ENCODE measurements at regions not wholly inside any gene's neighbourhood (a gene's known extent, or its start where the extent isn't known, plus 50 kb on each side); places are given as distances from the start of the nearest gene placed in this dataset.

- no peak overlapping the region for H3K4me2 ChIP-seq (ENCODE audit: low read length)
- no peaks in the 10 kb centered on the region for H3K36me3 ChIP-seq (ENCODE audit: insufficient read depth, low read length)
- no peaks in the 10 kb centered on the region for H3K27me3 ChIP-seq (ENCODE audit: insufficient read depth, low read depth, low read length)
- no peaks in the 10 kb centered on the region for H3K79me2 ChIP-seq (replicated peaks; ENCODE audit: insufficient read depth, low read length)
- H3K4me3 ChIP-seq (ENCODE audit: low read length): no peak overlapping the region
- no peak overlapping the region for H3K27ac ChIP-seq (ENCODE audit: low read length)
- no peaks in the 10 kb centered on the region for H3K9me2 ChIP-seq (ENCODE audit: insufficient read depth, low read length)
- no peaks in the 10 kb centered on the region for H3F3A ChIP-seq (ENCODE audit: insufficient read depth, low read length, poor library complexity, severe bottlenecking)
- no peak overlapping the region for H2AFZ ChIP-seq (ENCODE audit: low read depth, low read length)
- H3K9me3 ChIP-seq (ENCODE audit: low read length): peaks cover 12% of the 10 kb centered on the region
- no peak for TF ChIP-seq REST (IDR thresholded peaks at IDR 0.05; ENCODE audit: borderline replicate concordance)
- no peak for TF ChIP-seq MXI1 (conservative IDR thresholded peaks at IDR 0.05; ENCODE audit: poor library complexity, severe bottlenecking)
- TF ChIP-seq POLR2AphosphoS5 (IDR thresholded peaks at IDR 0.05): no peak
- no peak for TF ChIP-seq RAD21 (conservative IDR thresholded peaks at IDR 0.05)
- TF ChIP-seq EZH2 (IDR thresholded peaks at IDR 0.05; ENCODE audit: borderline replicate concordance, insufficient read depth, low read length, poor library complexity, severe bottlenecking): no peak
- TF ChIP-seq, protein P1, sequence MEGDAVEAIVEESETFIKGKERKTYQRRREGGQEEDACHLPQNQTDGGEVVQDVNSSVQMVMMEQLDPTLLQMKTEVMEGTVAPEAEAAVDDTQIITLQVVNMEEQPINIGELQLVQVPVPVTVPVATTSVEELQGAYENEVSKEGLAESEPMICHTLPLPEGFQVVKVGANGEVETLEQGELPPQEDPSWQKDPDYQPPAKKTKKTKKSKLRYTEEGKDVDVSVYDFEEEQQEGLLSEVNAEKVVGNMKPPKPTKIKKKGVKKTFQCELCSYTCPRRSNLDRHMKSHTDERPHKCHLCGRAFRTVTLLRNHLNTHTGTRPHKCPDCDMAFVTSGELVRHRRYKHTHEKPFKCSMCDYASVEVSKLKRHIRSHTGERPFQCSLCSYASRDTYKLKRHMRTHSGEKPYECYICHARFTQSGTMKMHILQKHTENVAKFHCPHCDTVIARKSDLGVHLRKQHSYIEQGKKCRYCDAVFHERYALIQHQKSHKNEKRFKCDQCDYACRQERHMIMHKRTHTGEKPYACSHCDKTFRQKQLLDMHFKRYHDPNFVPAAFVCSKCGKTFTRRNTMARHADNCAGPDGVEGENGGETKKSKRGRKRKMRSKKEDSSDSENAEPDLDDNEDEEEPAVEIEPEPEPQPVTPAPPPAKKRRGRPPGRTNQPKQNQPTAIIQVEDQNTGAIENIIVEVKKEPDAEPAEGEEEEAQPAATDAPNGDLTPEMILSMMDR (IDR thresholded peaks at IDR 0.05; ENCODE audit: poor library complexity, severe bottlenecking): no peak
- no peak for TF ChIP-seq SMC3 (conservative IDR thresholded peaks at IDR 0.05; ENCODE audit: poor library complexity)
- TF ChIP-seq TAF1 (IDR thresholded peaks at IDR 0.05; ENCODE audit: low read depth): no peak
- TF ChIP-seq EP300 (conservative IDR thresholded peaks at IDR 0.05; ENCODE audit: poor library complexity, severe bottlenecking): no peak
- no peaks in the 10 kb centered on the region for H4K20me1 ChIP-seq (ENCODE audit: insufficient read depth)
- H3K9ac ChIP-seq (ENCODE audit: low read length): no peak overlapping the region
Measured at GRCh38 chr12:111308473-111308872, 60.4 kb downstream of the PHETA1 start.

DNA sequence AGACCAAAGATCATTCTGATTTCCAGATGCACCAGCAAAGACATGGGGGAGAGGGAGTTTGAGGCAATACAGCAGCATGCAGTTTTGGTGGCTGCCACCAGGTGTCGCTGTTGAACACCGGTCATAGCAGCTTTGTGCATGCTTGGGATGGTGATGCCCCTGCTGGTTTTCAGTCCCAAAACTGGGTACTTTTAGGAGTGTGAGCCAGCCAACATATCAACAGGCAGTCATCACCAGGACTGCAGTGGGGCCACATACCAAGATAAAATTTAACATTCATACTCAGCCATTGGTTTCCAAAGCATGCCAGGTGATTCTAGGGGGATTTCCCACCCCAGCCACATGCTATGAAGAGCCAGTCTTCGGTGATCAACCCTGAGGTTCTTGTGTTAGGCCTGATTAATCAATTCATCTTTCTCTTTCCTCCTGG is 64.2 kb downstream of the PHETA1 start:
- no peak overlapping the region for H3K4me2 ChIP-seq (ENCODE audit: low read length)
- H3K36me3 ChIP-seq (ENCODE audit: insufficient read depth, low read length): no peaks in the 10 kb centered on the region
- H3K4me3 ChIP-seq (ENCODE audit: low read length): no peak overlapping the region
- H3F3A ChIP-seq (ENCODE audit: insufficient read depth, low read length, poor library complexity, severe bottlenecking): no peaks in the 10 kb centered on the region
- no peak overlapping the region for H3K27ac ChIP-seq (ENCODE audit: low read length)
- no peaks in the 10 kb centered on the region for H3K27me3 ChIP-seq (ENCODE audit: insufficient read depth, low read depth, low read length)
- no peaks in the 10 kb centered on the region for H3K79me2 ChIP-seq (replicated peaks; ENCODE audit: insufficient read depth, low read length)
- no peak overlapping the region for H3K9ac ChIP-seq (ENCODE audit: low read length)
- H3K9me2 ChIP-seq (ENCODE audit: insufficient read depth, low read length): no peaks in the 10 kb centered on the region
- TF ChIP-seq, protein P1 (IDR thresholded peaks at IDR 0.05; ENCODE audit: poor library complexity, severe bottlenecking): peak; percentile 54
- TF ChIP-seq MXI1 (conservative IDR thresholded peaks at IDR 0.05; ENCODE audit: poor library complexity, severe bottlenecking) (no peak), RAD21 (conservative IDR thresholded peaks at IDR 0.05) (no peak)
- H3K9me3 ChIP-seq (ENCODE audit: low read length): peaks cover 12% of the 10 kb centered on the region
- no peaks in the 10 kb centered on the region for H4K20me1 ChIP-seq (ENCODE audit: insufficient read depth)
- no peak overlapping the region for H2AFZ ChIP-seq (ENCODE audit: low read depth, low read length)
